DMS153 treated with DMSO at 0.1 percent for 48 hours (cell line): ENCODE measurements at regions not wholly inside any gene's neighbourhood (a gene's known extent, or its start where the extent isn't known, plus 50 kb on each side); places are given as distances from the start of the nearest gene placed in this dataset.

ENCODE experiments used
- DNase-seq: peaks from one replicate; lab custom pipeline; 2025; ENCODE audit not compliant: unreplicated experiment; lab: John Stamatoyannopoulos, UW

DNA sequence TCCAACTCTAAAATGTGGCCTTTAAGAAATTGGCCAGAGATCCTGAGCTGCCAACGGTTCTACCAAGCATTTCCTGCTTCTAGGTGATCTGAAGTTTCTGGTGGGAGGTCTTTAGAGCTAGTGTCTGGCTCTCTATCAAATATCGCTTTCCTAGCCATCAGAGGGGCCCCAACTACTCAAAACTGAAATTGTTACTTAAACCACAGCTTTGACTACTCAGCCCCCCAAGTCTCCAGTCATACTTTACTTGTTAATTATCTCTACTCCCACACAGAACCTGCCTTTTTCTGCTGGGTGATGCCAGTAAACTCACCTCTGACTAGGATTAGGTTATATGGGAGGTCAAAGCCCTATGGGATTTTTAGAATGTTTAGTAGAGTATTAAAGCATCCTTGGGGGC, 95.1 kb downstream of the FASLG start:
- DNase-seq, result no peak

DNA sequence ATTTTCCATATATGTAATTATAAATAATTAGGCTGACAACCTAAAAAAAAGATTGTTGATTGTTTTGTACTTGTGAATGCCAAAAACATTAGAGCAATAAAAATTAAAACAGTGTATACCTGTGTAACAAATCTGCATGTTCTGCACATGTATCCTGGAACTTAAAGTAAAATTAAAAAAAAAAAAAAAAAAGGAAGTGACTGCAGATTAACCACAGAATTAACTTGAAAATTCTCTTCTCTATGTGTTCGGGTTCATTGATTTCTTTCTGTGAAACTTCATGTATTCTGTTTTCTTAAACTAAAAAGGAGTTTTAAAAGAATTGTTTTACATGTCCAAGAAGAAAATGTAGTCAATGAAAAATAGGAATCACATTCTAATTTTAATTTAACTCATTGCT, 95.7 kb downstream of the FASLG start:
- DNase-seq, result no peak

DNA sequence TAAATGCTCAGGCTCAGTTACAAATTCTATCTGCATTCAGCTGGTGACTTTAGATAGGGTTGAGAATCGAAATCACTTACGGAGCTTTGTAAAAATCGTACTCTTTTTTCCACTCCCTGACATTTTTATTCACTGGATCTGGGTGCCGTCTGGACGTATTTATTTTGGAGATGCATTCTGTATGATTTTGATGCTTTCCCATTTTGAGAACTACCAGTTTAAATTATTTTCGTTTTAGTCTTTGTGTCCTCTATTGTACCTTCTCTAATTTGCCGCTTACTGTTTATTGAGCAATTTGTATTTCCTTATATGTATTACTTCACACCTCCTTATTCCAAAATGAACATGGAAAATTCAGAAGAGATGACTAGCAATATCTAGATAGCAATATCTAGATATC, 96.2 kb downstream of the FASLG start:
- DNase-seq, result no peak

GRCh38 chr1:172756024-172756423, 97.1 kb downstream of the FASLG start:
- no peak for DNase-seq

DNA sequence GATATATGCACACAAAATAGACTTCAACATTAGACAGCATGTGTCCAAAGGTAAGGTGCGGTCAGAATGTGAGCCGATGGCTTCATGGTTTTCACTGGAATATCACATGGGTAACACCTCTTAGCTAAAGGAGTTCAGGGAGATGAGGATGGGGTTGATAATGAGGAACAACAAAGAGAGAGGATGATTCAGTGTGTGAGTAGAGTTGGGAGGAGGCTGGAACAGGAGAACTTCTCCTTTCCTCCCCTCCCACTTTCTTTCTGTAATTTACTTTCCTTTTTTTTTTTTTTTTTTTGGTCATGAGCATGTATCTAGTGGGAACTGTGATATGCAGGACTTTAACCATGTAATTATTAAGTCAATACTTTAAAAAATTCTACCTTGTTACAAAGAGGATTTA, 99.4 kb downstream of the FASLG start:
- DNase-seq, result no peak

GRCh38 chr1:172760121-172760520, 101.2 kb downstream of the FASLG start:
- no peak for DNase-seq

DNA sequence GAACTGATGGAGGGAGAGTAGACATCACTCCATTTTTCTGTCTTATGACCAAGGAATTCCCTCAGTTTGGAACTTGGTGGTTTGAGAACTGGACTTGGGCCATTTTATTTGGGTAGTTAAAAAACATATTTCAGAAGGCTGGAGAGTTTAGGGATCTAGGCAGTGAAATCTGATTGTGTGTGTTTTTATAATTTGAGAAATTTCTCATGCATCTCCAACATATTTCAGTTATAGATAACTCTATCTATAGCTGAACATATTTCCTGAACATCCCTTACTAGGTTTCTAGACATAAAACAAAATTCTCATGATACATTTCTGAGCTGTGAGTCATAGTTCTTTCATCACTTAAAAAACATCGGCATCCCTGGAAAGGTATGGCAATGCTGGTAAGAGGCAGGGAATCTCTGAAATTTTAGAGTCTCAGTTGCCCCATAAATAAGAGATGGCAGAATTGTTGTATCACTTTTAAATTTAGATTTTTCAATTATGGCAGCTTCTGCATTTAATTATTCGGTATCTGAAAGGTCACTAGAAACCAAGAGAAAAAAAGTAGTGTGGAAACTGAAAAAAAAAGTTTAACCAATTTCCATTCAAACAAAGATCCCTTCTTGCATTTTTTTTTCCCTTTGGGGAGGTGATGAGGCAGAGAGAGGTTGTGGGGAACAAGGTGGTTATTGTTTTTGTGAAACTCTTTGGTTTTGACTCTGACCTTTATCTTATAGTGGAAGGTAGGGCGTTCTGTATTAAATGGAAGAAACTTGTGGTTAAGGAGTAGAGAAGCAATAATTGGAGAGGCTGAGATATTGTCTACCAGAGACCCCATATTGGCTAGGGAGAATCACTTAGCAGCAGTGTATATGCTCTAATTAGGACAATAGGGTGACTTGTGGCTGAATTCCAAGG, 102.9 kb downstream of the FASLG start:
- DNase-seq, result no peak

- no peak for DNase-seq
Measured at GRCh38 chr1:172763057-172763456, 104.2 kb downstream of the FASLG start.

- DNase-seq, result peak; percentile 83
Measured at GRCh38 chr1:172764378-172764777, 105.5 kb downstream of the FASLG start.

GRCh38 chr1:172766462-172766861, 107.6 kb downstream of the FASLG start:
- no peak for DNase-seq

GRCh38 chr1:172770071-172770470, 111.2 kb downstream of the FASLG start:
- no peak for DNase-seq

- no peak for DNase-seq
Measured at GRCh38 chr1:172774561-172774960, 115.7 kb downstream of the FASLG start.

DNA sequence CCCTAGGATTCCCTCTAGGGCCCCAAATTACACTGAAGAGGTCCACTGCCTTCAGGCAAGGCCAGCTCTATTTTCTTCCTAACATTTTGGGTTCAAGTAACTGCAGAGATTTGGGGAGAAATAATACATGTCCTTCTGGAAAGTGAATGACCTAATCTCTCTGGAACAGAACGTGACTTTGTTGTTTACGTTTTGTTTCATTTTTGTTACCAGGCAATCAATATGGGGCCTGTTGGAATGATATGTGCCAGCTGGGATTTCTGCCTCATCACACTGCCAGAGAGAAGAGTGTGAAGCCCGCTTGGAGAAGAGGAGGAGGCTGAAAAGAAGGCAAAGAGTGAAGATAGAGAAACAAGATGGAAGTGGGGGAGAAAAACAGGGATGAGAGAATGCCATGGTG, 116.7 kb downstream of the FASLG start:
- DNase-seq, result no peak

DNA sequence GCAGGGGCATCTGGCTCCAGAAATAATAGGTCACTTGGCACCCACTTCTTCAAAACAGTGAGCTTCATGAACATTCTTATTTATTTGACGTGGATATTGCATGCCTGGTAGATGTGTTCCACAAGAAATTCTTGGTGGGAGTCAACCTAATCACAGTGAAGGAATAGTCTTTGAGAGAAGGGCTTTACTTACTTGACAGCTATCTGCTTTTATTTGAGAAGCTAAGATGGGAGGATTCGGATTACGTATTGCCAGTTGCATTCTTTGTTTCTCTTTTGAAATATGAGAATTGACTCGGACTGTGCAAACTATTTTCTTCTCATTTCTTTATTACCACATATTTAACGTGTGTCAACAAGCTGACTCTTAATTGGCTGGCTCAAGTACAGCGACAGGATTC, 117.2 kb downstream of the FASLG start:
- DNase-seq, result no peak

DNA sequence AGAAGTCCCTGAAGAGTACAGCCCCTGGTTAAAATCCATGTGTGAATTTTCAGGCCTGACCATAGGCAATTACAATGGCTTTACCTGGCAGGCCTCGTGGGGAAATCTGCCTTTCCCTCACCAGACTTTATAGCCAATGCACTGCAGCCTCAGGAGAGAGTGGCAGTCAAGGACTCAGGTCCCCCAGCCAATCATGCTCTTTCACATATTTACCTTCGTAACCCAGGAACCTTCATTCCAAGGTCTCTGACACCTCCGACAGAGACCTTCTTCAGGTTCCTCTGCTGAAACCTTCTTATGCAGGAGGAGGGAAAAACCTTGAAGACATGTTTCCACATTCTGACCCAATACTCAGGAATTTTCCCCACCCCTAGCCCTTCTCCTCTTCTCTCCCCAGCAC, 118.9 kb downstream of the FASLG start:
- no peak for DNase-seq

- DNase-seq, result no peak
Measured at GRCh38 chr1:172778456-172779455, 119.9 kb downstream of the FASLG start.

GRCh38 chr1:172779491-172779890, 120.6 kb downstream of the FASLG start:
- no peak for DNase-seq

- DNase-seq, result no peak
Measured at GRCh38 chr1:172781513-172782140, 122.7 kb downstream of the FASLG start.

- DNase-seq, result no peak
Measured at GRCh38 chr1:172789840-172790239, 130.9 kb downstream of the FASLG start.

- DNase-seq, result no peak
Measured at GRCh38 chr1:172790245-172790644, 131.3 kb downstream of the FASLG start.

GRCh38 chr1:172793823-172794222, 134.9 kb downstream of the FASLG start:
- no peak for DNase-seq
